ENCODE measurements at regions not wholly inside any gene's neighbourhood (a gene's known extent, or its start where the extent isn't known, plus 50 kb on each side); places are given as distances from the start of the nearest gene placed in this dataset.
"Not testable (repeated sequence)": the region's sequence is repeated elsewhere in the genome, so short reads cannot be mapped to it uniquely, and the experiment has no call there.

DNA sequence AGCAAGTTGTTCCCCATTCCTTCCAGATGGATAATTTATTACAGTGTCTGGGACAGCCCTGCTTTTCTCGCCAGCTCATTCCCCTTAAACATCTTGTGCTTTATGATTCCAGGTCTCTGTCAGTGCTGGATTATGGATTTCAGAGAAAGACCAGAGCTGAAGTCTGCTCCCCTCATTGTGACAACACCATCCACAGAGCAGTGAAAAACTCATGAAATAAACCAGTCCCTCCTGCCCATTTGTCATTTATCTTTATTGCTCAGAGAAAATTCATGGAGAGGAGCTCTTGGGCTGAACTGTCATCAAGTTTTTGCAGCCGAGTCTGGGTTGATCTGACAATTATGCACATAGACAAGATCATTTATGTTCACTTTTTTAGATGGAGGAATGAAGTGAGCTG is 92.7 kb upstream of the GPR12 start:
- intact Hi-C loops (cut with DNase I) = no loop called here

DNA sequence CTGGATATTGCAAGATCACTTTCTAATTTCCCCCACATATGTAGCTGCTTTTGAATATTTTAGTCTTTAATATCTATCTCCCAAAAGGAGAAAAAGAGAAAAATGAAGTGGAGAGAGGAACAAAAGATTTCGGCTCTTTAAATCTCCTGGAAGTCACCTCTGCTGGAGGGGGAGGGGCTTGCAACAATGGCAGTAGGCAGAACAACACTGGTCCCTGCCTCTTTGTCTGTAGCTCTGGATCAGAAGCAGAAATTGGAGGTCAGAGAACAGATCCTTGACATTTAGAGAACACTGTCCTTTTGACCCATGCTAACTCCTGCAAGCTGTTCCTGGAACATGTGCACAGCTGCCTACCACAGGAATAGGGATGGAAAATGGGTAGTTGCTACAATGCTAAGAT is 86.7 kb upstream of the GPR12 start:
- H3K27me3 ChIP-seq (ENCODE audit: control insufficient read depth in 1 of 2, insufficient read depth in 2 of 2, low read length in 1 of 2) = peaks cover 0 to 5% of the 10 kb centered on the region in 2 donors
- DNase-seq = no peak
- intact Hi-C loops (cut with DNase I) = no loop called here
- no peak overlapping the region for H3K4me3 ChIP-seq (ENCODE audit: low read length in 2 of 2)
- peaks cover 2% of the 10 kb centered on the region for H3K9me3 ChIP-seq (ENCODE audit: control insufficient read depth, low read length)
- no peak overlapping the region for H3K27ac ChIP-seq (ENCODE audit: low read depth in 1 of 2, low read length in 2 of 2)
- WGBS, 2 donors = 62 to 79% methylated on average over 1 of the region's 1 CpG
- ATAC-seq (ENCODE audit: low FRiP score) = no peak
- H3K36me3 ChIP-seq (ENCODE audit: control insufficient read depth in 1 of 2, insufficient read depth in 2 of 2, low read length in 1 of 2) = no peaks in the 10 kb centered on the region
- no peaks in the 10 kb centered on the region for H3K4me1 ChIP-seq (ENCODE audit: control insufficient read depth in 1 of 2, insufficient read depth in 2 of 2, low read length in 2 of 2)

More for the DNA sequence above, 92.7 kb upstream of the GPR12 start:
- ATAC-seq (ENCODE audit: low FRiP score) = no peak
- Histone ChIP-seq H3K9me3 (ENCODE audit: control insufficient read depth, low read length) (peaks cover 2% of the 10 kb centered on the region), H3K27ac (ENCODE audit: low read depth in 1 of 2, low read length in 2 of 2) (no peak overlapping the region), H3K4me3 (ENCODE audit: low read length in 2 of 2) (no peak overlapping the region), H3K36me3 (ENCODE audit: control insufficient read depth in 1 of 2, insufficient read depth in 2 of 2, low read length in 1 of 2) (no peaks in the 10 kb centered on the region), H3K27me3 (ENCODE audit: control insufficient read depth in 1 of 2, insufficient read depth in 2 of 2, low read length in 1 of 2) (peaks cover 0 to 6% of the 10 kb centered on the region in 2 donors), H3K4me1 (ENCODE audit: control insufficient read depth in 1 of 2, insufficient read depth in 2 of 2, low read length in 2 of 2) (no peaks in the 10 kb centered on the region)
- WGBS, 2 donors = 3 to 12% methylated on average over 2 of the region's 2 CpGs
- DNase-seq = no peak

GRCh38 chr13:26845063-26845462 is 84.5 kb upstream of the GPR12 start:
- DNase-seq; intact Hi-C loops (cut with DNase I); H3K27me3 ChIP-seq (ENCODE audit: control insufficient read depth in 1 of 2, insufficient read depth in 2 of 2, low read length in 1 of 2); H3K4me1 ChIP-seq (ENCODE audit: control insufficient read depth in 1 of 2, insufficient read depth in 2 of 2, low read length in 2 of 2); H3K4me3 ChIP-seq (ENCODE audit: low read length in 2 of 2); H3K9me3 ChIP-seq (ENCODE audit: control insufficient read depth, low read length); ATAC-seq (ENCODE audit: low FRiP score); H3K36me3 ChIP-seq (ENCODE audit: control insufficient read depth in 1 of 2, insufficient read depth in 2 of 2, low read length in 1 of 2); H3K27ac ChIP-seq (ENCODE audit: low read depth in 1 of 2, low read length in 2 of 2): not testable (repeated sequence)
- 87 to 94% methylated on average over 7 of the region's 7 CpGs for WGBS, 2 donors

GRCh38 chr13:26839682-26840081 is 79.1 kb upstream of the GPR12 start:
- WGBS, 2 donors = 44 to 58% methylated on average over 4 of the region's 4 CpGs
- DNase-seq (no peak), ATAC-seq (ENCODE audit: low FRiP score) (no peak)
- no peaks in the 10 kb centered on the region for H3K36me3 ChIP-seq (ENCODE audit: control insufficient read depth in 1 of 2, insufficient read depth in 2 of 2, low read length in 1 of 2)
- H3K4me1 ChIP-seq (ENCODE audit: control insufficient read depth in 1 of 2, insufficient read depth in 2 of 2, low read length in 2 of 2) = no peaks in the 10 kb centered on the region
- no peak overlapping the region for H3K27ac ChIP-seq (ENCODE audit: low read depth in 1 of 2, low read length in 2 of 2)
- intact Hi-C loops (cut with DNase I) = no loop called here
- peaks cover 1% of the 10 kb centered on the region for H3K9me3 ChIP-seq (ENCODE audit: control insufficient read depth, low read length)
- H3K4me3 ChIP-seq (ENCODE audit: low read length in 2 of 2) = no peak overlapping the region
- H3K27me3 ChIP-seq (ENCODE audit: control insufficient read depth in 1 of 2, insufficient read depth in 2 of 2, low read length in 1 of 2) = peaks cover 0 to 1% of the 10 kb centered on the region in 2 donors

DNA sequence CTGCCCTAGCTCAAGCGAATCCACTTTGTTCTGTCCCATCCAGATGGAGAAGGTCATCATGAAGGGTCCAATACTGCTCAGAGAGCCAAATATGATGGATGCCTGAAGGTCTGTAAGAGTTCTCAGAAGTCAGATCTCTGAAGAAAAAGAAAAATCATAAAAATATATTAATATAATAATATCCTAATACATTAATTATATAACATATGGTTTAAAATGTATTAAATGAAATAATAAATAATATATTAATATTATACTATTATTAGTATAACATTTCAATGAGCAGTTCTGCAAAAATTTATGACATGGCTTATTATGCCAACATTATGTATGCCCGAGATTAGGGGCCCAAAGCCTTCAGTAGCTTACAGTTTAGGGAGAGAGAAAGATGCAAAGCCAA is 78.2 kb upstream of the GPR12 start:
- Histone ChIP-seq H3K27me3 (ENCODE audit: control insufficient read depth in 1 of 2, insufficient read depth in 2 of 2, low read length in 1 of 2) (peaks cover 0 to 1% of the 10 kb centered on the region in 2 donors), H3K27ac (ENCODE audit: low read depth in 1 of 2, low read length in 2 of 2) (no peak overlapping the region), H3K9me3 (ENCODE audit: control insufficient read depth, low read length) (peaks cover 1% of the 10 kb centered on the region), H3K4me1 (ENCODE audit: control insufficient read depth in 1 of 2, insufficient read depth in 2 of 2, low read length in 2 of 2) (no peaks in the 10 kb centered on the region), H3K36me3 (ENCODE audit: control insufficient read depth in 1 of 2, insufficient read depth in 2 of 2, low read length in 1 of 2) (no peaks in the 10 kb centered on the region), H3K4me3 (ENCODE audit: low read length in 2 of 2) (no peak overlapping the region)
- intact Hi-C loops (cut with DNase I) = no loop called here
- DNase-seq = no peak
- 53 to 64% methylated on average over 2 of the region's 2 CpGs for WGBS, 2 donors
- no peak for ATAC-seq (ENCODE audit: low FRiP score)

DNA sequence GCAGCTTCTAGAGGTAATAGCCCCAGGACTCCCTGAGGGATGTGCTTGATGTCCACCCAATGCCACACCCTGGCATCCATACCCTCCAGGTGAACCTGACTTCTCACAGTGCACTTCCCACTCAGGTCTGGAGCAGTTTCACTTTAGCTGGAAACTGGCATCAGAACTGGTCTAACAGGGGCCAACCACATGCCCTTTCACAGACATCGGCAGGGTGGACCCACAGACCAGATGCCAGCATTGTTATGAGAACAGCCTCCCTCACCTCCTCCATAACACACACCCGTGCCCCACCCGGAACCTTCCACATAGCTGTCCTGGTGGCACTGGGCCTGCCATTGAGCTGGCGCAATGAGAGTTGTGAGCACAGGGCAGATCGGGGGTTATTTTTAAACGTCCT is 77.4 kb upstream of the GPR12 start:
- H3K27me3 ChIP-seq (ENCODE audit: control insufficient read depth in 1 of 2, insufficient read depth in 2 of 2, low read length in 1 of 2) = peaks cover 0 to under 1% of the 10 kb centered on the region in 2 donors
- WGBS, 2 donors = 75 to 81% methylated on average over 6 of the region's 6 CpGs
- H3K36me3 ChIP-seq (ENCODE audit: control insufficient read depth in 1 of 2, insufficient read depth in 2 of 2, low read length in 1 of 2) = no peaks in the 10 kb centered on the region
- no peak overlapping the region for H3K27ac ChIP-seq (ENCODE audit: low read depth in 1 of 2, low read length in 2 of 2)
- no peak overlapping the region for H3K4me3 ChIP-seq (ENCODE audit: low read length in 2 of 2)
- intact Hi-C loops (cut with DNase I) = no loop called here
- H3K9me3 ChIP-seq (ENCODE audit: control insufficient read depth, low read length) = peaks cover 1% of the 10 kb centered on the region
- DNase-seq (no peak), ATAC-seq (ENCODE audit: low FRiP score) (no peak)
- no peaks in the 10 kb centered on the region for H3K4me1 ChIP-seq (ENCODE audit: control insufficient read depth in 1 of 2, insufficient read depth in 2 of 2, low read length in 2 of 2)

- Histone ChIP-seq H3K4me3 (ENCODE audit: low read length in 2 of 2) (no peak overlapping the region), H3K4me1 (ENCODE audit: control insufficient read depth in 1 of 2, insufficient read depth in 2 of 2, low read length in 2 of 2) (no peaks in the 10 kb centered on the region), H3K27ac (ENCODE audit: low read depth in 1 of 2, low read length in 2 of 2) (no peak overlapping the region), H3K36me3 (ENCODE audit: control insufficient read depth in 1 of 2, insufficient read depth in 2 of 2, low read length in 1 of 2) (no peaks in the 10 kb centered on the region), H3K27me3 (ENCODE audit: control insufficient read depth in 1 of 2, insufficient read depth in 2 of 2, low read length in 1 of 2) (no peaks in the 10 kb centered on the region), H3K9me3 (ENCODE audit: control insufficient read depth, low read length) (peaks cover 1% of the 10 kb centered on the region)
- intact Hi-C loops (cut with DNase I) = no loop called here
- 80 to 85% methylated on average over 3 of the region's 3 CpGs for WGBS, 2 donors
- no peak for ATAC-seq (ENCODE audit: low FRiP score)
- DNase-seq = no peak
These were observed 76.5 kb upstream of the GPR12 start for GRCh38 chr13:26837102-26837501.

GRCh38 chr13:26836626-26837025 is 76.0 kb upstream of the GPR12 start:
- H3K27me3 ChIP-seq (ENCODE audit: control insufficient read depth in 1 of 2, insufficient read depth in 2 of 2, low read length in 1 of 2) = no peaks in the 10 kb centered on the region
- intact Hi-C loops (cut with DNase I) = no loop called here
- H3K9me3 ChIP-seq (ENCODE audit: control insufficient read depth, low read length) = peaks cover 1% of the 10 kb centered on the region
- ATAC-seq (ENCODE audit: low FRiP score) (no peak), DNase-seq (no peak)
- H3K4me3 ChIP-seq (ENCODE audit: low read length in 2 of 2) = no peak overlapping the region
- no peaks in the 10 kb centered on the region for H3K36me3 ChIP-seq (ENCODE audit: control insufficient read depth in 1 of 2, insufficient read depth in 2 of 2, low read length in 1 of 2)
- no peaks in the 10 kb centered on the region for H3K4me1 ChIP-seq (ENCODE audit: control insufficient read depth in 1 of 2, insufficient read depth in 2 of 2, low read length in 2 of 2)
- no peak overlapping the region for H3K27ac ChIP-seq (ENCODE audit: low read depth in 1 of 2, low read length in 2 of 2)

GRCh38 chr13:26834646-26835045 is 74.1 kb upstream of the GPR12 start:
- ATAC-seq (ENCODE audit: low FRiP score) = no peak
- H3K9me3 ChIP-seq (ENCODE audit: control insufficient read depth, low read length) = peaks cover 1% of the 10 kb centered on the region
- H3K4me1 ChIP-seq (ENCODE audit: control insufficient read depth in 1 of 2, insufficient read depth in 2 of 2, low read length in 2 of 2) = no peaks in the 10 kb centered on the region
- no peaks in the 10 kb centered on the region for H3K27me3 ChIP-seq (ENCODE audit: control insufficient read depth in 1 of 2, insufficient read depth in 2 of 2, low read length in 1 of 2)
- H3K4me3 ChIP-seq (ENCODE audit: low read length in 2 of 2) = no peak overlapping the region
- intact Hi-C loops (cut with DNase I) = no loop called here
- no peaks in the 10 kb centered on the region for H3K36me3 ChIP-seq (ENCODE audit: control insufficient read depth in 1 of 2, insufficient read depth in 2 of 2, low read length in 1 of 2)
- no peak for DNase-seq
- WGBS, 2 donors = 7 to 16% methylated on average over 4 of the region's 4 CpGs
- H3K27ac ChIP-seq (ENCODE audit: low read depth in 1 of 2, low read length in 2 of 2) = no peak overlapping the region

Measured in aorta (tissue), 5 donors.